Nephron (organoid): ENCODE measurements at regions not wholly inside any gene's neighbourhood (a gene's known extent, or its start where the extent isn't known, plus 50 kb on each side); places are given as distances from the start of the nearest gene placed in this dataset.
A peak's percentile ranks its signal among the peaks of the same experiment; 100 is the strongest.

Source experiments
- H3K27ac Mint-ChIP-seq, 3 experiments: 2 replicates each; pipeline ENCODE4 v1.8.0; 2020; ENCODE audit warnings: mixed read lengths in 3 of 3, mild to moderate bottlenecking in 2 of 3, moderate library complexity in 1 of 3
- H3K27me3 Mint-ChIP-seq: 2 replicates; pipeline ENCODE4 v1.8.0; 2021; ENCODE audit warnings: low read depth, mild to moderate bottlenecking, moderate library complexity, mixed read lengths
- H3K36me3 Mint-ChIP-seq: 2 replicates; pipeline ENCODE4 v1.8.0; 2020; ENCODE audit warnings: low read depth, mixed read lengths
- H3K4me1 Mint-ChIP-seq: 2 replicates; pipeline ENCODE4 v1.8.0; 2020; ENCODE audit warnings: mixed read lengths
- H3K4me3 Mint-ChIP-seq, 3 experiments: 2 replicates each; pipeline ENCODE4 v1.8.0; 2020; ENCODE audit warnings: mild to moderate bottlenecking in 3 of 3, mixed read lengths in 3 of 3, moderate library complexity in 2 of 3
- H3K9me3 Mint-ChIP-seq: 2 replicates; pipeline ENCODE4 v1.8.0; 2020; ENCODE audit warnings: mixed read lengths
- CTCF ChIP-seq, 3 experiments: fragments of 200-600 bp; sonication (generic); IDR thresholded peaks; one replicate each; pipeline ENCODE4 v1.5.0; 2021; ENCODE audit warnings: antibody characterized with exemption in 3 of 3; ENCODE audit not compliant: unreplicated experiment in 3 of 3

- peaks cover 8% of the 10 kb centered on the region for H3K27me3 Mint-ChIP-seq
- peaks cover 18% of the 10 kb centered on the region for H3K9me3 Mint-ChIP-seq
- H3K4me3 Mint-ChIP-seq = no peak overlapping the region
- peak overlapping the region in 1 of 3 experiments; percentile 26 for H3K27ac Mint-ChIP-seq
- peaks cover 5% of the 10 kb centered on the region for H3K36me3 Mint-ChIP-seq
- H3K4me1 Mint-ChIP-seq = no peaks in the 10 kb centered on the region
- TF ChIP-seq CTCF (IDR thresholded peaks at IDR 0.05; ENCODE audit: unreplicated experiment in 3 of 3) = no peak
Measured at GRCh38 chr6:43954311-43955131, 172.7 kb downstream of the MRPL14 start.

- Mint-ChIP-seq H3K27me3 (peaks cover 9% of the 10 kb centered on the region), H3K27ac (no peak overlapping the region), H3K36me3 (peaks cover 5% of the 10 kb centered on the region), H3K4me1 (no peaks in the 10 kb centered on the region), H3K4me3 (no peak overlapping the region), H3K9me3 (peaks cover 18% of the 10 kb centered on the region)
- peak; percentile 34 to 58 (median 46) for TF ChIP-seq CTCF (IDR thresholded peaks at IDR 0.05; ENCODE audit: unreplicated experiment in 3 of 3)
Measured at GRCh38 chr6:43953794-43954310, 173.4 kb downstream of the MRPL14 start.

GRCh38 chr6:43953256-43953655 is 174.0 kb downstream of the MRPL14 start:
- Mint-ChIP-seq H3K4me3 (no peak overlapping the region), H3K27me3 (peaks cover 12% of the 10 kb centered on the region), H3K36me3 (peaks cover 5% of the 10 kb centered on the region), H3K27ac (no peak overlapping the region), H3K9me3 (peaks cover 18% of the 10 kb centered on the region), H3K4me1 (no peaks in the 10 kb centered on the region)
- TF ChIP-seq CTCF (IDR thresholded peaks at IDR 0.05; ENCODE audit: unreplicated experiment in 3 of 3) = no peak

- TF ChIP-seq CTCF (IDR thresholded peaks at IDR 0.05; ENCODE audit: unreplicated experiment in 3 of 3) = no peak
- Mint-ChIP-seq H3K9me3 (peaks cover 13% of the 10 kb centered on the region), H3K36me3 (peaks cover 5% of the 10 kb centered on the region), H3K27ac (no peak overlapping the region), H3K27me3 (peaks cover 12% of the 10 kb centered on the region), H3K4me1 (no peaks in the 10 kb centered on the region), H3K4me3 (no peak overlapping the region)
Measured at GRCh38 chr6:43952746-43953145, 174.5 kb downstream of the MRPL14 start.

- H3K9me3 Mint-ChIP-seq = peaks cover 10% of the 10 kb centered on the region
- no peaks in the 10 kb centered on the region for H3K4me1 Mint-ChIP-seq
- H3K27me3 Mint-ChIP-seq = peaks cover 12% of the 10 kb centered on the region
- no peak overlapping the region for H3K4me3 Mint-ChIP-seq
- TF ChIP-seq CTCF (IDR thresholded peaks at IDR 0.05; ENCODE audit: unreplicated experiment in 3 of 3) = no peak
- peaks cover 5% of the 10 kb centered on the region for H3K36me3 Mint-ChIP-seq
- H3K27ac Mint-ChIP-seq = peak overlapping the region in 1 of 3 experiments; percentile 48
Measured at GRCh38 chr6:43951756-43952675, 175.2 kb downstream of the MRPL14 start.
